A549 (cell line): ENCODE measurements at regions not wholly inside any gene's neighbourhood (a gene's known extent, or its start where the extent isn't known, plus 50 kb on each side); places are given as distances from the start of the nearest gene placed in this dataset.

Experiments
- ATAC-seq, 2 experiments: fragments of 200-7000 bp in 1 of 2; fragments of >200 bp in 1 of 2; cut with Nextera tagmentation in 1 of 2; cut with Tn5 transposase in 1 of 2; 3 replicates each; pipeline versions ENCODE4 v1.8.0 to v1.9.1; 2018 to 2020; ENCODE audit warnings: mild to moderate bottlenecking in 1 of 2, moderate library complexity in 1 of 2
- CTCF ChIA-PET: fragments of 300-600 bp; sonication (Branson Sonifier 250); formaldehyde crosslinking; extraction: SDS; loops from one replicate; lab custom pipeline; 2021; ENCODE audit warnings: antibody characterized with exemption, inconsistent platforms; lab: Yijun Ruan, JAX
- POLR2A ChIA-PET: fragments of 350-600 bp; formaldehyde crosslinking; extraction: SDS; loops from one replicate; lab custom pipeline; 2021; ENCODE audit warnings: antibody characterized with exemption, inconsistent platforms; lab: Yijun Ruan, JAX
- DNase-seq, 2 experiments: peaks; one replicate each; pipeline versions ENCODE4 v3.0.0 to v3.0.0-alpha.2; 2011 to 2016; ENCODE audit warnings: low read depth in 1 of 2, low spot score in 1 of 2
- FAIRE-seq: peaks from 2 replicates; lab custom pipeline; 2011; peaks lifted over from hg19 to GRCh38; lab: Jason Lieb, UNC
- H3K27ac ChIP-seq, 2 experiments: fragments of >200 bp; sonication (Bioruptor Twin); formaldehyde crosslinking; 3 replicates each; pipeline ENCODE4 v1.5.1; 2016 to 2017
- H3K4me1 ChIP-seq: fragments of >200 bp; sonication (Bioruptor Twin); formaldehyde crosslinking; 3 replicates; pipeline ENCODE4 v1.6.1; 2016
- H3K4me2 ChIP-seq: fragments of >200 bp; sonication (Bioruptor Twin); formaldehyde crosslinking; 3 replicates; pipeline ENCODE4 v1.6.1; 2016
- H3K4me3 ChIP-seq: fragments of >200 bp; sonication (Bioruptor Twin); formaldehyde crosslinking; 3 replicates; pipeline ENCODE4 v1.5.1; 2016
- H3K9me3 ChIP-seq: fragments of >200 bp; sonication (Bioruptor Twin); formaldehyde crosslinking; 3 replicates; pipeline ENCODE4 v1.6.1; 2016
- CBX8 ChIP-seq: fragments of 200-600 bp; sonication (generic); IDR thresholded peaks from 2 replicates; pipeline ENCODE4 v1.6.1; 2016
- CHD2 ChIP-seq: fragments of 150-350 bp; IDR thresholded peaks from 2 replicates; pipeline ENCODE4 v1.6.1; 2014; ENCODE audit warnings: low read length; ENCODE audit not compliant: partially characterized antibody
- EHF ChIP-seq: fragments of 250-450 bp; sonication (Bioruptor Pico); IDR thresholded peaks from 2 replicates; pipeline ENCODE4 v1.5.0; 2020; ENCODE audit warnings: mild to moderate bottlenecking
- FOSL2 ChIP-seq, 2 experiments: fragments of 450-650 bp in 1 of 2; fragments of >200 bp in 1 of 2; sonication (Bioruptor Twin) in 1 of 2; formaldehyde crosslinking; IDR thresholded peaks; 2 replicates each; pipeline versions ENCODE4 v1.5.0 to v1.6.1; 2016 to 2020; ENCODE audit warnings: mild to moderate bottlenecking in 1 of 2, moderate library complexity in 1 of 2
- HEYL ChIP-seq: fragments of 250-450 bp; sonication (Bioruptor Pico); IDR thresholded peaks from 2 replicates; pipeline ENCODE4 v1.8.0; 2021; ENCODE audit warnings: mild to moderate bottlenecking, moderate library complexity
- HOXB5 ChIP-seq: fragments of 250-450 bp; sonication (Bioruptor Pico); IDR thresholded peaks from 2 replicates; pipeline ENCODE4 v1.5.0; 2020; ENCODE audit warnings: mild to moderate bottlenecking, moderate library complexity
- KDM1A ChIP-seq: fragments of 200-600 bp; sonication (generic); IDR thresholded peaks from 2 replicates; pipeline ENCODE4 v1.6.1; 2016; ENCODE audit warnings: low read depth, mild to moderate bottlenecking
- MAFK ChIP-seq: fragments of 450-650 bp; IDR thresholded peaks from 2 replicates; pipeline ENCODE4 v1.6.1; 2014; ENCODE audit not compliant: partially characterized antibody
- MAZ ChIP-seq: fragments of 150-350 bp; IDR thresholded peaks from 2 replicates; pipeline ENCODE4 v1.6.1; 2014; ENCODE audit warnings: antibody characterized with exemption, low read depth, low read length, borderline replicate concordance
- RAD21 ChIP-seq, 2 experiments: fragments of >200 bp in 1 of 2; sonication (Bioruptor Twin) in 1 of 2; formaldehyde crosslinking in 1 of 2; IDR thresholded peaks in 1 of 2; conservative IDR thresholded peaks in 1 of 2; 2 replicates in 1 of 2; 3 replicates in 1 of 2; pipeline ENCODE4 v1.6.1; 2012 to 2018; ENCODE audit warnings: inconsistent platforms in 1 of 2
- RARB ChIP-seq: fragments of 250-450 bp; sonication (Bioruptor Pico); IDR thresholded peaks from 2 replicates; pipeline ENCODE4 v1.8.0; 2021; ENCODE audit warnings: mild to moderate bottlenecking, moderate library complexity
- TFCP2L1 ChIP-seq: fragments of 250-450 bp; sonication (Bioruptor Pico); IDR thresholded peaks from 2 replicates; pipeline ENCODE4 v1.5.0; 2021; ENCODE audit warnings: mild to moderate bottlenecking
- TP53 ChIP-seq: fragments of 250-450 bp; sonication (Bioruptor Pico); IDR thresholded peaks from 2 replicates; pipeline ENCODE4 v1.5.0; 2021; ENCODE audit warnings: mild to moderate bottlenecking, moderate library complexity
- ZFP36 ChIP-seq: fragments of 450-650 bp; IDR thresholded peaks from 2 replicates; pipeline ENCODE4 v1.6.1; 2014; ENCODE audit warnings: borderline replicate concordance; ENCODE audit not compliant: partially characterized antibody
- WGBS: methylation state at CpG from one replicate; pipeline ENCODE4 v1.1.6; 2017; ENCODE audit errors: missing lambda C conversion rate; 5-methylcytosine and 5-hydroxymethylcytosine counted together
- TF ChIP-seq, protein P1 (sequence below): fragments of 450-650 bp; IDR thresholded peaks from 2 replicates; pipeline ENCODE4 v1.6.1; 2014; ENCODE audit warnings: antibody characterized with exemption
- TF ChIP-seq, protein P2 (sequence below): fragments of >200 bp; sonication (Bioruptor Twin); formaldehyde crosslinking; IDR thresholded peaks from 3 replicates; pipeline ENCODE4 v1.5.1; 2016
- TF ChIP-seq, protein P3 (sequence below): fragments of 250-450 bp; sonication (Bioruptor Pico); IDR thresholded peaks from 2 replicates; pipeline ENCODE4 v1.5.0; 2020; ENCODE audit warnings: low read depth, mild to moderate bottlenecking, moderate library complexity
- TF ChIP-seq, protein P4 (sequence below): fragments of 200-600 bp; sonication (generic); IDR thresholded peaks from 2 replicates; pipeline ENCODE4 v1.6.1; 2016; ENCODE audit warnings: antibody characterized with exemption, mild to moderate bottlenecking, moderate library complexity
- TF ChIP-seq, protein P5 (sequence below): fragments of 150-350 bp; IDR thresholded peaks from 2 replicates; pipeline ENCODE4 v1.6.1; 2014; ENCODE audit warnings: low read depth, mild to moderate bottlenecking, low read length

DNA sequence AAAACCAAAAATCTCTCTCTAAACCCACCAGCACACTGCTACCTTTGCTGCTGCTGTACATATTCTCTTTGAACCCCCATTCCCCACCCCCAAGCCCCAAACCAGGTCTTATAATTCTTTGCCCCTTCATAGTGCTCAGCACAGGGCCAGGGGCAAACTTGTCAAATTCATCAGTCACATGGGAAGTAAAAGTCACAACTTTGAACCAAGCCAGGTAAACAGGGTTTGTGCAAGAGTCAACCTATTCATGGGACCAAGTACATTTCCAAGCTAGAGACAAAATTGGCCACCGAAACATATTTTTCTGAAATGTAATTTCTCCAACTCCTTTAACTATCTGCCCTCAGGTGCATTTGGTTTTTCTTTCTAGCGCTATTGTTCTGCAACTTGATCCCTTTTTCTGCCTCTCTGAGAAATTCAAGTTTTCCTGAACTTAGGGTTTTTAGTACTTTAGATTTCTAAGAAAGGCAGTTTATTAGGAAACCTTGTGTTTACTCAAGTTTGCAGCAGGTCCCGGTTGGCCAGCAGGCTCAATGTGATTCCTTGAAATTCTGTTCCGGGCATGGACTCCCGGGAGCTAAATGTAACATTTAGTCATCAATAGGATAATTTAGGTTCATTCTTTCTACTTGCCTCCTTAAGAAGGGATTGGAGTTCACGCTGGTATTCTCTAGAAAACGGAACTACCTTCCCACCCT lies 230.5 kb downstream of the EFCAB11 start:
- POLR2A ChIA-PET = no interaction called here
- H3K4me2 ChIP-seq = peak overlapping the region; percentile 34; the same call in 1 of the 3 replicates
- 28% methylated on average over 7 of the region's 7 CpGs for WGBS
- FAIRE-seq = no peak
- DNase-seq = no peak
- no peak overlapping the region for H3K27ac ChIP-seq
- no peak overlapping the region for H3K4me3 ChIP-seq
- TF ChIP-seq, protein P1, sequence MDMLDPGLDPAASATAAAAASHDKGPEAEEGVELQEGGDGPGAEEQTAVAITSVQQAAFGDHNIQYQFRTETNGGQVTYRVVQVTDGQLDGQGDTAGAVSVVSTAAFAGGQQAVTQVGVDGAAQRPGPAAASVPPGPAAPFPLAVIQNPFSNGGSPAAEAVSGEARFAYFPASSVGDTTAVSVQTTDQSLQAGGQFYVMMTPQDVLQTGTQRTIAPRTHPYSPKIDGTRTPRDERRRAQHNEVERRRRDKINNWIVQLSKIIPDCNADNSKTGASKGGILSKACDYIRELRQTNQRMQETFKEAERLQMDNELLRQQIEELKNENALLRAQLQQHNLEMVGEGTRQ = no peak
- no peak for TF ChIP-seq CBX8
- TF ChIP-seq TFCP2L1 = no peak
- TF ChIP-seq, protein P2, sequence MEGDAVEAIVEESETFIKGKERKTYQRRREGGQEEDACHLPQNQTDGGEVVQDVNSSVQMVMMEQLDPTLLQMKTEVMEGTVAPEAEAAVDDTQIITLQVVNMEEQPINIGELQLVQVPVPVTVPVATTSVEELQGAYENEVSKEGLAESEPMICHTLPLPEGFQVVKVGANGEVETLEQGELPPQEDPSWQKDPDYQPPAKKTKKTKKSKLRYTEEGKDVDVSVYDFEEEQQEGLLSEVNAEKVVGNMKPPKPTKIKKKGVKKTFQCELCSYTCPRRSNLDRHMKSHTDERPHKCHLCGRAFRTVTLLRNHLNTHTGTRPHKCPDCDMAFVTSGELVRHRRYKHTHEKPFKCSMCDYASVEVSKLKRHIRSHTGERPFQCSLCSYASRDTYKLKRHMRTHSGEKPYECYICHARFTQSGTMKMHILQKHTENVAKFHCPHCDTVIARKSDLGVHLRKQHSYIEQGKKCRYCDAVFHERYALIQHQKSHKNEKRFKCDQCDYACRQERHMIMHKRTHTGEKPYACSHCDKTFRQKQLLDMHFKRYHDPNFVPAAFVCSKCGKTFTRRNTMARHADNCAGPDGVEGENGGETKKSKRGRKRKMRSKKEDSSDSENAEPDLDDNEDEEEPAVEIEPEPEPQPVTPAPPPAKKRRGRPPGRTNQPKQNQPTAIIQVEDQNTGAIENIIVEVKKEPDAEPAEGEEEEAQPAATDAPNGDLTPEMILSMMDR = no peak
- TF ChIP-seq HOXB5 (CRISPR knock-in tag) = no peak
- no peak for TF ChIP-seq FOSL2 (IDR thresholded peaks at IDR 0.05)
- no peak for TF ChIP-seq FOSL2 (CRISPR knock-in tag; IDR thresholded peaks at IDR 0.05)
- TF ChIP-seq, protein P3, sequence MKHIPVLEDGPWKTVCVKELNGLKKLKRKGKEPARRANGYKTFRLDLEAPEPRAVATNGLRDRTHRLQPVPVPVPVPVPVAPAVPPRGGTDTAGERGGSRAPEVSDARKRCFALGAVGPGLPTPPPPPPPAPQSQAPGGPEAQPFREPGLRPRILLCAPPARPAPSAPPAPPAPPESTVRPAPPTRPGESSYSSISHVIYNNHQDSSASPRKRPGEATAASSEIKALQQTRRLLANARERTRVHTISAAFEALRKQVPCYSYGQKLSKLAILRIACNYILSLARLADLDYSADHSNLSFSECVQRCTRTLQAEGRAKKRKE (CRISPR knock-in tag) = no peak
- TF ChIP-seq HEYL = no peak
- TF ChIP-seq CHD2 = no peak
- no peak for TF ChIP-seq MAZ
- TF ChIP-seq, protein P4, sequence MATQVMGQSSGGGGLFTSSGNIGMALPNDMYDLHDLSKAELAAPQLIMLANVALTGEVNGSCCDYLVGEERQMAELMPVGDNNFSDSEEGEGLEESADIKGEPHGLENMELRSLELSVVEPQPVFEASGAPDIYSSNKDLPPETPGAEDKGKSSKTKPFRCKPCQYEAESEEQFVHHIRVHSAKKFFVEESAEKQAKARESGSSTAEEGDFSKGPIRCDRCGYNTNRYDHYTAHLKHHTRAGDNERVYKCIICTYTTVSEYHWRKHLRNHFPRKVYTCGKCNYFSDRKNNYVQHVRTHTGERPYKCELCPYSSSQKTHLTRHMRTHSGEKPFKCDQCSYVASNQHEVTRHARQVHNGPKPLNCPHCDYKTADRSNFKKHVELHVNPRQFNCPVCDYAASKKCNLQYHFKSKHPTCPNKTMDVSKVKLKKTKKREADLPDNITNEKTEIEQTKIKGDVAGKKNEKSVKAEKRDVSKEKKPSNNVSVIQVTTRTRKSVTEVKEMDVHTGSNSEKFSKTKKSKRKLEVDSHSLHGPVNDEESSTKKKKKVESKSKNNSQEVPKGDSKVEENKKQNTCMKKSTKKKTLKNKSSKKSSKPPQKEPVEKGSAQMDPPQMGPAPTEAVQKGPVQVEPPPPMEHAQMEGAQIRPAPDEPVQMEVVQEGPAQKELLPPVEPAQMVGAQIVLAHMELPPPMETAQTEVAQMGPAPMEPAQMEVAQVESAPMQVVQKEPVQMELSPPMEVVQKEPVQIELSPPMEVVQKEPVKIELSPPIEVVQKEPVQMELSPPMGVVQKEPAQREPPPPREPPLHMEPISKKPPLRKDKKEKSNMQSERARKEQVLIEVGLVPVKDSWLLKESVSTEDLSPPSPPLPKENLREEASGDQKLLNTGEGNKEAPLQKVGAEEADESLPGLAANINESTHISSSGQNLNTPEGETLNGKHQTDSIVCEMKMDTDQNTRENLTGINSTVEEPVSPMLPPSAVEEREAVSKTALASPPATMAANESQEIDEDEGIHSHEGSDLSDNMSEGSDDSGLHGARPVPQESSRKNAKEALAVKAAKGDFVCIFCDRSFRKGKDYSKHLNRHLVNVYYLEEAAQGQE = no peak
- no peak for TF ChIP-seq MAFK
- TF ChIP-seq EHF (CRISPR knock-in tag) = no peak
- TF ChIP-seq, protein P5, sequence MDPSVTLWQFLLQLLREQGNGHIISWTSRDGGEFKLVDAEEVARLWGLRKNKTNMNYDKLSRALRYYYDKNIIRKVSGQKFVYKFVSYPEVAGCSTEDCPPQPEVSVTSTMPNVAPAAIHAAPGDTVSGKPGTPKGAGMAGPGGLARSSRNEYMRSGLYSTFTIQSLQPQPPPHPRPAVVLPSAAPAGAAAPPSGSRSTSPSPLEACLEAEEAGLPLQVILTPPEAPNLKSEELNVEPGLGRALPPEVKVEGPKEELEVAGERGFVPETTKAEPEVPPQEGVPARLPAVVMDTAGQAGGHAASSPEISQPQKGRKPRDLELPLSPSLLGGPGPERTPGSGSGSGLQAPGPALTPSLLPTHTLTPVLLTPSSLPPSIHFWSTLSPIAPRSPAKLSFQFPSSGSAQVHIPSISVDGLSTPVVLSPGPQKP = no peak
- TF ChIP-seq RARB (CRISPR knock-in tag) = no peak
- no peak for TF ChIP-seq TP53
- no peak for TF ChIP-seq ZFP36
- no peak for TF ChIP-seq KDM1A
- no peak for TF ChIP-seq RAD21 (conservative IDR thresholded peaks at IDR 0.05 in 1 of 2, IDR thresholded peaks at IDR 0.05 in 1 of 2)
- TF ChIP-seq, all 56 proteins: peak for 0
- ATAC-seq = no peak
- CTCF ChIA-PET = interaction anchor here (1.0 kb wide), 1 partner anchor 499 kb away, joined by 3 read pairs; no protein-coding TSS in a partner anchor
- H3K4me1 ChIP-seq = no peaks in the 10 kb centered on the region
- H3K9me3 ChIP-seq = no peaks in the 10 kb centered on the region
